ENCODE measurements at regions not wholly inside any gene's neighbourhood (a gene's known extent, or its start where the extent isn't known, plus 50 kb on each side); places are given as distances from the start of the nearest gene placed in this dataset.

GRCh38 chr14:106347291-106347778 is 821.0 kb downstream of the TMEM121 start:
- no peak overlapping the region for H3K18ac ChIP-seq (ENCODE audit: extremely low read depth, low read length)
- TF ChIP-seq SP2 (IDR thresholded peaks at IDR 0.05; ENCODE audit: low read length) (no peak), JUND (IDR thresholded peaks at IDR 0.05; ENCODE audit: low read length) (no peak), CTBP2 (IDR thresholded peaks at IDR 0.05; ENCODE audit: borderline replicate concordance, insufficient read depth, insufficient read length, low read length) (no peak), ATF2 (IDR thresholded peaks at IDR 0.05; ENCODE audit: low read length) (no peak), BCL11A (IDR thresholded peaks at IDR 0.05; ENCODE audit: low read depth in 2 of 2, low read length in 2 of 2) (no peak), SP1 (IDR thresholded peaks at IDR 0.05; ENCODE audit: low read depth, low read length) (no peak)
- no peak overlapping the region for H3K56ac ChIP-seq (replicated peaks; ENCODE audit: insufficient read length, low read depth, low read length)
- H3K79me2 ChIP-seq (ENCODE audit: control insufficient read depth in 1 of 2, insufficient read depth in 2 of 2, low read length in 2 of 2): no peaks in the 10 kb centered on the region
- no peak overlapping the region for H3K27ac ChIP-seq (ENCODE audit: low read depth, low read length)
- no peak overlapping the region for H2BK5ac ChIP-seq (ENCODE audit: low read depth, low read length)
- H4K5ac ChIP-seq (ENCODE audit: insufficient read length, low read depth, low read length): no peak overlapping the region
- H2BK20ac ChIP-seq (ENCODE audit: low read length): no peak overlapping the region
- no peaks in the 10 kb centered on the region for H3K27me3 ChIP-seq (replicated peaks in 1 of 4; ENCODE audit: control insufficient read depth in 3 of 4, extremely low read depth in 1 of 4, insufficient read depth in 3 of 4, low read length in 3 of 4)
- H3K14ac ChIP-seq (ENCODE audit: insufficient read length): no peak overlapping the region
- peaks cover 0 to 14% of the 10 kb centered on the region in 2 experiments; a peak in 2 of 4 replicates for H3K9me3 ChIP-seq (ENCODE audit: insufficient read depth in 2 of 2, low read depth in 1 of 2, low read length in 1 of 2)
- no peak overlapping the region for H2AFZ ChIP-seq (ENCODE audit: low read length)
- H4K91ac ChIP-seq (replicated peaks; ENCODE audit: insufficient read length, low read length): no peak overlapping the region
- H3K23ac ChIP-seq (ENCODE audit: insufficient read length): no peak overlapping the region
- no peak overlapping the region for H3K4ac ChIP-seq (replicated peaks; ENCODE audit: insufficient read length, low read depth, low read length)
- WGBS, 2 experiments (ENCODE audit: extremely low coverage in 1 of 2, insufficient coverage in 1 of 2, insufficient read length in 1 of 2, insufficient replicate concordance in 2 of 2, low coverage in 1 of 2, low lambda C conversion rate in 2 of 2, missing lambda C conversion rate in 1 of 2): 54% methylated on average over 4 of the region's 4 CpGs; no CpG with 5 or more reads in 1 of the 2 experiments
- no peak overlapping the region for H2BK120ac ChIP-seq (replicated peaks; ENCODE audit: low read depth, low read length)
- H4K20me1 ChIP-seq (replicated peaks in 1 of 2; ENCODE audit: control insufficient read depth in 1 of 2, insufficient read depth in 2 of 2, low read length in 2 of 2): no peaks in the 10 kb centered on the region
- no peaks in the 10 kb centered on the region for H3K79me1 ChIP-seq (ENCODE audit: low read depth, low read length)
- FAIRE-seq: no peak
- H2AK5ac ChIP-seq (ENCODE audit: low read depth, low read length): no peak overlapping the region
- no peak overlapping the region for H2BK12ac ChIP-seq (ENCODE audit: low read depth, low read length)
- no peaks in the 10 kb centered on the region for H3K36me3 ChIP-seq (ENCODE audit: control insufficient read depth in 2 of 4, insufficient read depth in 4 of 4, low read length in 3 of 4)
- no peak overlapping the region for H3K4me2 ChIP-seq (ENCODE audit: insufficient read depth in 1 of 2, low read depth in 2 of 2, low read length in 2 of 2)
- H3K4me1 ChIP-seq (replicated peaks in 1 of 4; ENCODE audit: control insufficient read depth in 3 of 4, insufficient read depth in 4 of 4, low read length in 3 of 4): no peaks in the 10 kb centered on the region
- no peaks in the 10 kb centered on the region for H3K23me2 ChIP-seq (ENCODE audit: low read depth, low read length)
- H4K8ac ChIP-seq (ENCODE audit: extremely low read depth, insufficient read depth, low read length): no peak overlapping the region
- POLR2A ChIA-PET (ENCODE audit: partially characterized antibody): no interaction called here
- CTCF ChIA-PET (ENCODE audit: partially characterized antibody): no interaction called here
- no peak overlapping the region for H3K9ac ChIP-seq (replicated peaks in 1 of 4; ENCODE audit: extremely low read depth in 1 of 4, low read depth in 3 of 4, low read length in 3 of 4)
- no peak overlapping the region for H2BK15ac ChIP-seq (ENCODE audit: low read length)
- no peak overlapping the region for H3K4me3 ChIP-seq (ENCODE audit: extremely low read depth in 1 of 4, insufficient read depth in 2 of 4, low read depth in 3 of 4, low read length in 4 of 4)
- DNase-seq (ENCODE audit: low read depth in 1 of 2, low spot score in 2 of 2): no peak

Data from H1 (cell line).